Right lobe of liver (tissue), 4 donors: ENCODE measurements at regions not wholly inside any gene's neighbourhood (a gene's known extent, or its start where the extent isn't known, plus 50 kb on each side); places are given as distances from the start of the nearest gene placed in this dataset.

ENCODE experiments used
- POLR2A ChIP-seq: fragments of 450-650 bp; IDR thresholded peaks from one replicate; pipeline ENCODE4 v1.6.1; 2017; ENCODE audit warnings: antibody characterized with exemption, mild to moderate bottlenecking
- TF ChIP-seq, protein P1 (sequence below), 4 donors: fragments of 200-600 bp in 3 of 4; fragments of 450-650 bp in 1 of 4; IDR thresholded peaks; one replicate each; pipeline versions ENCODE4 v1.5.1 to v1.8.0; 2016 to 2022; ENCODE audit warnings: antibody characterized with exemption in 4 of 4, mild to moderate bottlenecking in 2 of 4
- donor health status: DM: no; HTN: no; CAD: no.
- donor health status: DM: no; HTN: no; CAD: no.
- donor health status: DM: no; HTN: yes; CAD: no.

DNA sequence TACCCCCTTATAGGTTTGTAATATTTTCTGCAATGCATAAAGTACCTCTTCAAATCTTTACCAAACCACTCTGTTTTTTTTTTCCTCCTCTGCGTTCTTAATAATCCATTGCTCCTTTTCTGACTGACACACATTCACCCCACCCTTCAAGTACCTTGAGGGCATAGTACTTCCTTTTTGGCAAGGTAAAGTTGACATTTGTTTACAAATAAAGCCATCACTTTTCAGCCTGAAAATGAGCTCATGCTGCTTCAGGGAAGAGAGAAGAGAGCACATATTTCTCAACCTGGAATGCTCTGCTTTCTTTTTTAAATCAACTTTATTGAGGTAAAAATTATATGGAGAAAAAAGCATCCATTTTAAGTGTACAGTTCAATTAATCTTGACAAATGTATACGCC lies 113.9 kb downstream of the AGTR2 start:
- TF ChIP-seq, protein P1, sequence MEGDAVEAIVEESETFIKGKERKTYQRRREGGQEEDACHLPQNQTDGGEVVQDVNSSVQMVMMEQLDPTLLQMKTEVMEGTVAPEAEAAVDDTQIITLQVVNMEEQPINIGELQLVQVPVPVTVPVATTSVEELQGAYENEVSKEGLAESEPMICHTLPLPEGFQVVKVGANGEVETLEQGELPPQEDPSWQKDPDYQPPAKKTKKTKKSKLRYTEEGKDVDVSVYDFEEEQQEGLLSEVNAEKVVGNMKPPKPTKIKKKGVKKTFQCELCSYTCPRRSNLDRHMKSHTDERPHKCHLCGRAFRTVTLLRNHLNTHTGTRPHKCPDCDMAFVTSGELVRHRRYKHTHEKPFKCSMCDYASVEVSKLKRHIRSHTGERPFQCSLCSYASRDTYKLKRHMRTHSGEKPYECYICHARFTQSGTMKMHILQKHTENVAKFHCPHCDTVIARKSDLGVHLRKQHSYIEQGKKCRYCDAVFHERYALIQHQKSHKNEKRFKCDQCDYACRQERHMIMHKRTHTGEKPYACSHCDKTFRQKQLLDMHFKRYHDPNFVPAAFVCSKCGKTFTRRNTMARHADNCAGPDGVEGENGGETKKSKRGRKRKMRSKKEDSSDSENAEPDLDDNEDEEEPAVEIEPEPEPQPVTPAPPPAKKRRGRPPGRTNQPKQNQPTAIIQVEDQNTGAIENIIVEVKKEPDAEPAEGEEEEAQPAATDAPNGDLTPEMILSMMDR (IDR thresholded peaks at IDR 0.05): no peak
- no peak for TF ChIP-seq POLR2A
